ENCODE measurements at regions not wholly inside any gene's neighbourhood (a gene's known extent, or its start where the extent isn't known, plus 50 kb on each side); places are given as distances from the start of the nearest gene placed in this dataset.
A peak's percentile ranks its signal among the peaks of the same experiment; 100 is the strongest.

GRCh38 chr6:22035690-22036089 is 261.1 kb downstream of the PRL start:
- no peak overlapping the region for H3K4me3 ChIP-seq (ENCODE audit: low read depth, low read length)
- no peaks in the 10 kb centered on the region for H3K9me3 ChIP-seq (ENCODE audit: control insufficient read depth, insufficient read depth, low read length)
- TF ChIP-seq CTCF (IDR thresholded peaks at IDR 0.05; ENCODE audit: low read depth, low read length), result no peak
- CTCF ChIA-PET, result interaction anchor here (0.6 to 1.2 kb wide), 3 partner anchors 11 to 1412 kb away, joined by 3 to 4 read pairs (median 3); no protein-coding TSS in a partner anchor
- POLR2A ChIA-PET, result no interaction called here
- no peaks in the 10 kb centered on the region for H3K27me3 ChIP-seq (ENCODE audit: control insufficient read depth, insufficient read depth, low read length)
- no peak for DNase-seq (ENCODE audit: low read depth, low spot score)
- no peak overlapping the region for H3K27ac ChIP-seq (ENCODE audit: low read depth, low read length)

- no peak for TF ChIP-seq CTCF (IDR thresholded peaks at IDR 0.05; ENCODE audit: low read depth, low read length)
- no peak for DNase-seq (ENCODE audit: low read depth, low spot score)
- Histone ChIP-seq H3K27me3 (ENCODE audit: control insufficient read depth, insufficient read depth, low read length) (no peaks in the 10 kb centered on the region), H3K9me3 (ENCODE audit: control insufficient read depth, insufficient read depth, low read length) (peaks cover 4% of the 10 kb centered on the region; the same call in 1 of the 2 replicates), H3K4me3 (ENCODE audit: low read depth, low read length) (no peak overlapping the region), H3K27ac (ENCODE audit: low read depth, low read length) (no peak overlapping the region)
- ChIA-PET POLR2A (no interaction called here), CTCF (interaction anchor here (0.6 to 1.2 kb wide), 2 partner anchors 11 to 110 kb away, joined by 3 read pairs; no protein-coding TSS in a partner anchor)
Observed at GRCh38 chr6:22036275-22036674, 260.6 kb downstream of the PRL start.

- no peak overlapping the region for H3K27ac ChIP-seq (ENCODE audit: low read depth, low read length)
- peaks cover 4% of the 10 kb centered on the region; the same call in 1 of the 2 replicates for H3K9me3 ChIP-seq (ENCODE audit: control insufficient read depth, insufficient read depth, low read length)
- H3K27me3 ChIP-seq (ENCODE audit: control insufficient read depth, insufficient read depth, low read length), result no peaks in the 10 kb centered on the region
- no peak for DNase-seq (ENCODE audit: low read depth, low spot score)
- POLR2A ChIA-PET, result no interaction called here
- CTCF ChIA-PET, result no interaction called here
- TF ChIP-seq CTCF (IDR thresholded peaks at IDR 0.05; ENCODE audit: low read depth, low read length), result no peak
- no peak overlapping the region for H3K4me3 ChIP-seq (ENCODE audit: low read depth, low read length)
Observed at GRCh38 chr6:22036699-22037098, 260.1 kb downstream of the PRL start.

GRCh38 chr6:22041797-22042480 is 254.9 kb downstream of the PRL start:
- DNase-seq (ENCODE audit: low read depth, low spot score), result peak; percentile 15
- H3K27ac ChIP-seq (ENCODE audit: low read depth, low read length), result peak overlapping the region; percentile 58
- no peak for TF ChIP-seq CTCF (IDR thresholded peaks at IDR 0.05; ENCODE audit: low read depth, low read length)
- H3K27me3 ChIP-seq (ENCODE audit: control insufficient read depth, insufficient read depth, low read length), result no peaks in the 10 kb centered on the region
- ChIA-PET POLR2A (no interaction called here), CTCF (interaction anchor here (0.6 kb wide), 1 partner anchor 35 kb away, joined by 4 read pairs; no protein-coding TSS in a partner anchor)
- H3K4me3 ChIP-seq (ENCODE audit: low read depth, low read length), result no peak overlapping the region
- peaks cover 4% of the 10 kb centered on the region; the same call in 1 of the 2 replicates for H3K9me3 ChIP-seq (ENCODE audit: control insufficient read depth, insufficient read depth, low read length)

- DNase-seq (ENCODE audit: low read depth, low spot score), result no peak
- no peak for TF ChIP-seq CTCF (IDR thresholded peaks at IDR 0.05; ENCODE audit: low read depth, low read length)
- POLR2A ChIA-PET, result no interaction called here
- H3K4me3 ChIP-seq (ENCODE audit: low read depth, low read length), result no peak overlapping the region
- no peaks in the 10 kb centered on the region for H3K27me3 ChIP-seq (ENCODE audit: control insufficient read depth, insufficient read depth, low read length)
- H3K27ac ChIP-seq (ENCODE audit: low read depth, low read length), result no peak overlapping the region
- CTCF ChIA-PET, result interaction anchor here (0.6 kb wide), 1 partner anchor 36 kb away, joined by 4 read pairs; no protein-coding TSS in a partner anchor
- H3K9me3 ChIP-seq (ENCODE audit: control insufficient read depth, insufficient read depth, low read length), result peaks cover 4% of the 10 kb centered on the region; the same call in 1 of the 2 replicates
Observed at GRCh38 chr6:22042706-22043105, 254.1 kb downstream of the PRL start.

All from AG04450 (cell line).